22Rv1 (cell line): ENCODE measurements at regions not wholly inside any gene's neighbourhood (a gene's known extent, or its start where the extent isn't known, plus 50 kb on each side); places are given as distances from the start of the nearest gene placed in this dataset.

Source experiments
- H3K27ac ChIP-seq: fragments of 450-650 bp; 2 replicates; pipeline ENCODE4 v1.5.1; 2017
- ZFX ChIP-seq: fragments of 450-650 bp; IDR thresholded peaks from 2 replicates; pipeline ENCODE4 v1.6.1; 2017; ENCODE audit warnings: antibody characterized with exemption, borderline replicate concordance
- TF ChIP-seq, protein P1 (sequence below): fragments of 450-650 bp; IDR thresholded peaks from 2 replicates; pipeline ENCODE4 v1.5.1; 2017; ENCODE audit warnings: mild to moderate bottlenecking

DNA sequence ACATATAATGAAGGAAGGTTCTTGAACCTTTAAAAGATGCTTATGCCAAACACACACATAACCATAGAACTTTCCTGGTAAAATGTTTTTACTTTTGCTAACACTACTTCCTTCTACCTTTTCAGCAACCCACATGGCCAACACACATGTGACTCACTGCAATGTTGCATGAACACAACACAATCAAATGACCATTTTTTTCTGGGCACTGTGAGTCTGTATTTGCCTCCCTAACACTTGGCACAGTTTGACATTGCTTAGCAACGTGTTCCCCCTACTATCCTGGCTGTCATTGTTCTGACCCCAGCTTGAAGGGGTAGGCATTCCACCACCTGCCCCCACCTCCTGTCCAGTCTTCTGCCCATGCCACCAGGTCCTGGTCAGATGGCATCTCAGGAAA lies 169.4 kb upstream of the PRNP start:
- TF ChIP-seq, protein P1, sequence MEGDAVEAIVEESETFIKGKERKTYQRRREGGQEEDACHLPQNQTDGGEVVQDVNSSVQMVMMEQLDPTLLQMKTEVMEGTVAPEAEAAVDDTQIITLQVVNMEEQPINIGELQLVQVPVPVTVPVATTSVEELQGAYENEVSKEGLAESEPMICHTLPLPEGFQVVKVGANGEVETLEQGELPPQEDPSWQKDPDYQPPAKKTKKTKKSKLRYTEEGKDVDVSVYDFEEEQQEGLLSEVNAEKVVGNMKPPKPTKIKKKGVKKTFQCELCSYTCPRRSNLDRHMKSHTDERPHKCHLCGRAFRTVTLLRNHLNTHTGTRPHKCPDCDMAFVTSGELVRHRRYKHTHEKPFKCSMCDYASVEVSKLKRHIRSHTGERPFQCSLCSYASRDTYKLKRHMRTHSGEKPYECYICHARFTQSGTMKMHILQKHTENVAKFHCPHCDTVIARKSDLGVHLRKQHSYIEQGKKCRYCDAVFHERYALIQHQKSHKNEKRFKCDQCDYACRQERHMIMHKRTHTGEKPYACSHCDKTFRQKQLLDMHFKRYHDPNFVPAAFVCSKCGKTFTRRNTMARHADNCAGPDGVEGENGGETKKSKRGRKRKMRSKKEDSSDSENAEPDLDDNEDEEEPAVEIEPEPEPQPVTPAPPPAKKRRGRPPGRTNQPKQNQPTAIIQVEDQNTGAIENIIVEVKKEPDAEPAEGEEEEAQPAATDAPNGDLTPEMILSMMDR, result no peak
- TF ChIP-seq ZFX, result no peak
- H3K27ac ChIP-seq, result no peak overlapping the region

DNA sequence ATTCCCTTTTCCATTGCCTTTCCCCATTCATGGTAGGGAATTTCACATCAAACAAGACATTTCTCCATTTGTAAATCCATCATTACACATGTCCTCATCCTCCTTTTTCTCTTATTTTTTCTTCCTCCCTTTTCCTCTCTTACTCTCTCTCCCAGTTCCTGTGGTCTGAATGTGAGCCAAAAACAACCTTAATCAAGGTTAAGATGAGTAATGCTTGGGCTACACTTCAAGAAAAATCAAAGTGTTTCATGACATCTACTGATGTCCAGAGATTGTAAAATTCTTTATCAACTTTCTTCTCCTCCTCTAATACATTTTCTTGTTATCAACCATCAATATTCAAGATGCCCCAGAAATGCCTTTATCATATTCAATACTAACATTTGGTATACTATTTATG lies 172.5 kb upstream of the PRNP start:
- TF ChIP-seq, protein P1, result no peak
- no peak overlapping the region for H3K27ac ChIP-seq

DNA sequence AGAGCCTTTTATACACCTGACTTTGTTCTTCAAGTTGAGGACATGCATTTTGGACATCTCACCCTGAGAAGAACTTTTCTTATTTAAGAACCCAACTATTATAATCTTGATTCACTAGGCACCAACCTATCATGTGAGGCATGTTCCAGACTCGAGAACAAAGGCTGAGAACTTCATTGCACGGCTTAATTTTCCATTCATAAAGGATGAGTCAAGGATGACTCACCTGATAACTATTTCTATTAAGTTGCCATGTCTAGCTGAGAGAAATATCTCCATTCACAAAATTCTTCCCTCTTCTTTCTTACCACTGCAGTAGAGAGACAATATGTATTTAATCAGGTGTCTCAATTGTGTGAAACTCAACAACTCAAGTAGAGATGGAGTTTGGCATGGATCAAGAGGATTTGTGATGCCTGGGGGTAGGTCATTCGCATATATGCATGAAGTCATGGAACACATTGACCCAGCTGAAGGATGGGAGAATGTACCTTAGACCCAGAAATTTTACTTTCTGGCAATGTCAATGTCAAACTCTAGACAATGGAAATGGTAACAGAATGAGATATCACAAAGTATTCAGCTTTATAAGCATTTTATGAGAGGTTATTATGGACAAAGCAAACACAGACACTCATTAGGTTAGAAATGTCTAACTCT lies 173.2 kb upstream of the PRNP start:
- no peak overlapping the region for H3K27ac ChIP-seq
- TF ChIP-seq ZFX, result no peak
- TF ChIP-seq, protein P1, result no peak

DNA sequence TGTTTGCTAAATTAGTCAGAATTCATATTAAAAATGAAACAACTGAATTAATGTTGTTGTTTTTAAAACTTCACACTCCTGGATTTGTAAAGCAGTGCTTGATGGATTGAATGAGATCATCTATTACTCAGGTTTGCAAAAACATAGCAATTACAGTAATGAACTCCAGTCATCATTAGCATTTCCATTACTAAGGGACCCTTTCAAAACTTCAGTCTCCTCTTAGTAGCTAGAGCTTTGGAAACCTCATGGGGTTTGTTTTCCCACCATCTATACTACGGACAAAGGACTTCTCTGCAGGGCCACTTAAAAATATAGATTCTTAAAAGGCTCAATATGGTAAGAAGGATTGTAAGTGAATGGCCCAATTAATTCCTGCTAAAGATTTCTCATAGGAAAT lies 174.5 kb upstream of the PRNP start:
- H3K27ac ChIP-seq, result no peak overlapping the region
- no peak for TF ChIP-seq ZFX
- TF ChIP-seq, protein P1, result no peak

DNA sequence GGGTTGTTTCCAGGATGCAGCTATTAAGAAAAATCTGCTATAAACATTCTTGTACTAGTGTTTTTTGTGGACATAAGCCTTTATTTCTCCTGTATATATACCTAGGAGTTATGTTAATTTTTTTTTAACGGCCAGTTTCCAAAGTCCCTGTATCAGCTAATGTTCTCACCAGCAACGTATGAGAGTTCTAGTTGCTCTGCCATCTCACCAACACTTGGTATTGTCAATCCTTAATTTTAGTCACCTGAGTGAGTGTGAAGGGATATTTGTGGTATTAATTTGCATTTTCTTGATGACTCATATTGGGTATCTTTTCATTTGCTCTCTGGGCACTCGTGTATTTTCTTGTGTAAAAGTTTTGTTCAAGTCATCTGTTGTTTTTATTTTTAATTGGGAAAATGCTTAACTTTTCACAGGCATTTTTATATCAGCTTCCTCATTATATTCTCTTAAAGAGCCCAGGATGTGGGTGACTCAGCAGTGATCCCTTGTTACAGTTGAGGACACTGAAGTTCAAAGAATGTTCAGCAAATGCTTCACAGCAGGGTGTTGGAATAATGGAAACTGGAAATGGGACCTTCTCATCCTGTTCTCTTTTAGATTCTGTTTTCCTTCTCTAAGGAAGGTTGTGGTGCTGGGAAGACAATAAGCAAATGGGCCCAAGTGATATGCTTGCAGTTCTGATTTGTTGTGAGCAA lies 176.3 kb upstream of the PRNP start:
- no peak overlapping the region for H3K27ac ChIP-seq
- TF ChIP-seq, protein P1, result no peak
- no peak for TF ChIP-seq ZFX

DNA sequence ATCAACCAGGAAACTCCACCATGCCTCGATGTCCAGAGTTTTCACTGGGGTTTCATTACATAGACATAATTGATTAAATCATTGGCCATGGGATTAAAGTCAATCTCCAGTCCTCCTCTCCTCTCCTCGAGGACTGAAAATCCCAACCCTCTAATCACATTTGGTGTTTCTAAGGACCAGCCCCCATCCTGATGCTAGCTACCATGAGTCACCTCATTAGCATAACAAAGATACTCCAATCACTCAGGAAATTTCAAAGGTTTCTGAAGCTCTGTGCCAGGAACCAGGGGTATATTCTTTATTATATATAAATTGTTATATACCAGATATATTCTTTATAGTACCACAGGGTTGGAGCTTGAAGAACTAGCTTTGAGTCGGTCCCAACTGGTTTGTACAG lies 177.5 kb upstream of the PRNP start:
- TF ChIP-seq, protein P1, result no peak
- TF ChIP-seq ZFX, result no peak
- H3K27ac ChIP-seq, result no peak overlapping the region

DNA sequence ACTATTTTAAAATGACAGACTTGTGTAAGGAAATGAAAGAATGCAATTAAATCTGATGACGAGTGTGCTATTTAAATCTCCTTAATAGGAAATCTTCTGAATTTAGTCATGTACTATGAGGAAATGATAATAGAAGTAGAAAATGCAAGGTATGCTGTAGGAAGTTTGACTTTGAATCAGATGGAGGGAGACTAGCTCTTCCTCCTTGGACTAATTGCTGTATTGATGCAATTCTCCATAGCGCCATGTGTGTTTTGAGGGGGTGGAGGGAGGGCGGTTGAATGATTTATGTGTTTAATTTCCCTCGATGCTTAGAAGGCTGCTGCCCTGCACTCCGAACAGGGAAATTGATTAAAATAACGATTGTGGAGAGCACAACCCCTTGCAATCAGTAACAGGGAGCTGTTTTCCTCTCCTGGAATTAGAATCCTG lies 179.0 kb upstream of the PRNP start:
- no peak for TF ChIP-seq ZFX
- TF ChIP-seq, protein P1, result no peak
- no peak overlapping the region for H3K27ac ChIP-seq
